22Rv1 (cell line): ENCODE measurements at regions not wholly inside any gene's neighbourhood (a gene's known extent, or its start where the extent isn't known, plus 50 kb on each side); places are given as distances from the start of the nearest gene placed in this dataset.

Source experiments
- ZFX ChIP-seq: fragments of 450-650 bp; IDR thresholded peaks from 2 replicates; pipeline ENCODE4 v1.6.1; 2017; ENCODE audit warnings: antibody characterized with exemption, borderline replicate concordance
- TF ChIP-seq, protein P1 (sequence below): fragments of 450-650 bp; IDR thresholded peaks from 2 replicates; pipeline ENCODE4 v1.5.1; 2017; ENCODE audit warnings: mild to moderate bottlenecking

DNA sequence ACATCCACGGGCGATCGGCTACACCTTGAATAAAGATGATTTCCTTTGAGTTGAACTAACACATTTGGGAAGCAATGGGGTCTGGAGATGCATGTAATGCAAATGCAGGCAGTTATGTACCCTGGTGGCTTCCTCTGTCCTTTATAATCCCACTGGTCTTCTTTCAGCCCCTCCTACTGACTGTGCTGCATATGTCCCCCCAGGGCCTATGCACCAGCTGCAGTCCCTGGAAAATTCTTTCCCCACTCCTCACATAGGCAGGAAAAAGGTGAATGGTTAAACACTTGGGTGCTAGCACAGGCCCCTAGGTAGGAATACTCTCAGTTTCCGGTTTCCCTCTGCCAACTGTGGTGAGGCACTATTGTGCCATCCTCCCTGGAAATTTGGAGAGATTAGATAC, 294.8 kb upstream of the SOX5 start:
- TF ChIP-seq, protein P1, sequence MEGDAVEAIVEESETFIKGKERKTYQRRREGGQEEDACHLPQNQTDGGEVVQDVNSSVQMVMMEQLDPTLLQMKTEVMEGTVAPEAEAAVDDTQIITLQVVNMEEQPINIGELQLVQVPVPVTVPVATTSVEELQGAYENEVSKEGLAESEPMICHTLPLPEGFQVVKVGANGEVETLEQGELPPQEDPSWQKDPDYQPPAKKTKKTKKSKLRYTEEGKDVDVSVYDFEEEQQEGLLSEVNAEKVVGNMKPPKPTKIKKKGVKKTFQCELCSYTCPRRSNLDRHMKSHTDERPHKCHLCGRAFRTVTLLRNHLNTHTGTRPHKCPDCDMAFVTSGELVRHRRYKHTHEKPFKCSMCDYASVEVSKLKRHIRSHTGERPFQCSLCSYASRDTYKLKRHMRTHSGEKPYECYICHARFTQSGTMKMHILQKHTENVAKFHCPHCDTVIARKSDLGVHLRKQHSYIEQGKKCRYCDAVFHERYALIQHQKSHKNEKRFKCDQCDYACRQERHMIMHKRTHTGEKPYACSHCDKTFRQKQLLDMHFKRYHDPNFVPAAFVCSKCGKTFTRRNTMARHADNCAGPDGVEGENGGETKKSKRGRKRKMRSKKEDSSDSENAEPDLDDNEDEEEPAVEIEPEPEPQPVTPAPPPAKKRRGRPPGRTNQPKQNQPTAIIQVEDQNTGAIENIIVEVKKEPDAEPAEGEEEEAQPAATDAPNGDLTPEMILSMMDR = no peak
- TF ChIP-seq ZFX = no peak
